ENCODE measurements at regions not wholly inside any gene's neighbourhood (a gene's known extent, or its start where the extent isn't known, plus 50 kb on each side); places are given as distances from the start of the nearest gene placed in this dataset.

- TF ChIP-seq CTCF (IDR thresholded peaks at IDR 0.05) (no peak), POLR2A (IDR thresholded peaks at IDR 0.05; ENCODE audit: low read depth) (no peak), POLR2AphosphoS5 (IDR thresholded peaks at IDR 0.05) (no peak), EP300 (IDR thresholded peaks at IDR 0.05) (no peak)
- no peak overlapping the region for H3K27ac ChIP-seq (replicated peaks in 1 of 4)
- 41% methylated on average over 8 of the region's 12 CpGs for WGBS
- no peaks in the 10 kb centered on the region for H3K36me3 ChIP-seq
- no peak overlapping the region for H3K4me3 ChIP-seq
- peaks cover 0 to 70% (median 4%) of the 10 kb centered on the region in 4 donors for H3K27me3 ChIP-seq
- H3K4me1 ChIP-seq = no peaks in the 10 kb centered on the region
- intact Hi-C loops (cut with DNase I) = no loop called here
- no peak for DNase-seq (ENCODE audit: extremely low spot score)
- H3K9me3 ChIP-seq = no peaks in the 10 kb centered on the region
These were observed 182.7 kb upstream of the PPP1R26 start for GRCh38 chr9:135296735-135297455.

- 54% methylated on average over 14 of the region's 16 CpGs for WGBS
These were observed 182.0 kb upstream of the PPP1R26 start for GRCh38 chr9:135297456-135298075.

GRCh38 chr9:135299239-135299590 is 180.4 kb upstream of the PPP1R26 start:
- TF ChIP-seq POLR2AphosphoS5 (IDR thresholded peaks at IDR 0.05) = no peak
- no peak for TF ChIP-seq POLR2A (IDR thresholded peaks at IDR 0.05; ENCODE audit: low read depth)
- TF ChIP-seq EP300 (IDR thresholded peaks at IDR 0.05) = no peak
- no peak for TF ChIP-seq CTCF (IDR thresholded peaks at IDR 0.05)
- DNase-seq (ENCODE audit: extremely low spot score) = no peak
- intact Hi-C loops (cut with DNase I) = no loop called here
- no peaks in the 10 kb centered on the region for H3K9me3 ChIP-seq
- H3K4me1 ChIP-seq = no peaks in the 10 kb centered on the region
- peaks cover 0 to 79% (median 4%) of the 10 kb centered on the region in 4 donors for H3K27me3 ChIP-seq
- H3K4me3 ChIP-seq = no peak overlapping the region
- no peaks in the 10 kb centered on the region for H3K36me3 ChIP-seq
- no peak overlapping the region for H3K27ac ChIP-seq (replicated peaks in 1 of 4)
- WGBS = 75% methylated on average over 9 of the region's 10 CpGs

More at GRCh38 chr9:135297456-135298075, 182.0 kb upstream of the PPP1R26 start:
- intact Hi-C loops (cut with DNase I) = no loop called here
- Histone ChIP-seq H3K27me3 (peaks cover 0 to 73% (median 4%) of the 10 kb centered on the region in 4 donors), H3K27ac (replicated peaks in 1 of 4) (no peak overlapping the region), H3K4me1 (no peaks in the 10 kb centered on the region), H3K4me3 (no peak overlapping the region), H3K9me3 (no peaks in the 10 kb centered on the region), H3K36me3 (no peaks in the 10 kb centered on the region)
- DNase-seq (ENCODE audit: extremely low spot score) = no peak
- no peak for TF ChIP-seq POLR2AphosphoS5 (IDR thresholded peaks at IDR 0.05)
- no peak for TF ChIP-seq CTCF (IDR thresholded peaks at IDR 0.05)

GRCh38 chr9:135299651-135300345 is 179.8 kb upstream of the PPP1R26 start:
- no peak for DNase-seq (ENCODE audit: extremely low spot score)
- Histone ChIP-seq H3K27me3 (peaks cover 0 to 83% (median 4%) of the 10 kb centered on the region in 4 donors), H3K4me3 (no peak overlapping the region), H3K27ac (replicated peaks in 1 of 4) (no peak overlapping the region), H3K9me3 (no peaks in the 10 kb centered on the region), H3K4me1 (no peaks in the 10 kb centered on the region), H3K36me3 (no peaks in the 10 kb centered on the region)
- WGBS = 86% methylated on average over 12 of the region's 16 CpGs
- no peak for TF ChIP-seq EP300 (IDR thresholded peaks at IDR 0.05)
- no peak for TF ChIP-seq POLR2A (IDR thresholded peaks at IDR 0.05; ENCODE audit: low read depth)
- TF ChIP-seq CTCF (IDR thresholded peaks at IDR 0.05) = no peak
- intact Hi-C loops (cut with DNase I) = no loop called here
